SK-N-SH (cell line): ENCODE measurements at regions not wholly inside any gene's neighbourhood (a gene's known extent, or its start where the extent isn't known, plus 50 kb on each side); places are given as distances from the start of the nearest gene placed in this dataset.

Source experiments
- RCOR1 ChIP-seq: fragments of 150-350 bp; IDR thresholded peaks from 2 replicates; pipeline ENCODE4 v1.6.1; 2017; ENCODE audit warnings: antibody characterized with exemption, low read length
- TAF1 ChIP-seq: IDR thresholded peaks from 2 replicates; pipeline ENCODE4 v1.6.1; 2012; ENCODE audit warnings: low read depth, mild to moderate bottlenecking, low read length, moderate library complexity, borderline replicate concordance
- YY1 ChIP-seq: IDR thresholded peaks from 2 replicates; pipeline ENCODE4 v1.4.0; 2012; ENCODE audit warnings: low read depth, mild to moderate bottlenecking
- TF ChIP-seq, protein P1 (sequence below): IDR thresholded peaks from 2 replicates; pipeline ENCODE4 v1.4.0; 2012; ENCODE audit warnings: low read depth, borderline replicate concordance

DNA sequence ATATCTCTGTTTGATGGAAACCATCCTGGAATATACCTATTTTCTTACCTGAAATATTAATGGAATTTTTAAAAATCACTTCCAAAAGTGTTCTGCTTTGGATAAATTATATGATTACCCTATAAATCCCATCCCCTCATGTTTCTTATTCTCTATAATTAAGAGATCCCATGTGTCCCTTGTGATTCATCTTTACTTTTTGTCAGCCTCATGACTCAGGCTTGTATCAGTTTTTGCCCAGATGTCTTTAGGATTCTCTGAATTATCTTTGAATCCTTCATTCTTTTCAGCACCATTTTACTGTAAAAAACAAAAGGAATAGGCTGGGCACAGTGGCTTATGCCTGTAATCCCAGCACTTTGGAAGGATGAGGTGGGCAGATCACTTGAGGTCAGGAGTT lies 804.5 kb upstream of the CITED2 start:
- TF ChIP-seq RCOR1: no peak
- TF ChIP-seq YY1: no peak
- no peak for TF ChIP-seq TAF1
- TF ChIP-seq, protein P1, sequence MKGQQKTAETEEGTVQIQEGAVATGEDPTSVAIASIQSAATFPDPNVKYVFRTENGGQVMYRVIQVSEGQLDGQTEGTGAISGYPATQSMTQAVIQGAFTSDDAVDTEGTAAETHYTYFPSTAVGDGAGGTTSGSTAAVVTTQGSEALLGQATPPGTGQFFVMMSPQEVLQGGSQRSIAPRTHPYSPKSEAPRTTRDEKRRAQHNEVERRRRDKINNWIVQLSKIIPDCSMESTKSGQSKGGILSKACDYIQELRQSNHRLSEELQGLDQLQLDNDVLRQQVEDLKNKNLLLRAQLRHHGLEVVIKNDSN: no peak
